Endodermal cell (in vitro differentiated cells): ENCODE measurements at regions not wholly inside any gene's neighbourhood (a gene's known extent, or its start where the extent isn't known, plus 50 kb on each side); places are given as distances from the start of the nearest gene placed in this dataset.
A peak's percentile ranks its signal among the peaks of the same experiment; 100 is the strongest.

Experiments used
- DNase-seq: peaks from one replicate; pipeline ENCODE4 v3.0.0-alpha.2; 2017
- H3K27ac ChIP-seq: 2 replicates; pipeline ENCODE4 v1.5.1; 2013; ENCODE audit warnings: mild to moderate bottlenecking, low read depth, low read length, moderate library complexity
- H3K27me3 ChIP-seq: 2 replicates; pipeline ENCODE4 v1.6.1; 2013; ENCODE audit warnings: mild to moderate bottlenecking, low read length, moderate library complexity; ENCODE audit not compliant: insufficient read depth, control insufficient read depth, poor library complexity, severe bottlenecking
- H3K36me3 ChIP-seq: 2 replicates; pipeline ENCODE4 v1.7.0; 2013; ENCODE audit warnings: mild to moderate bottlenecking, low read length, moderate library complexity; ENCODE audit not compliant: control insufficient read depth, insufficient read depth
- H3K4me1 ChIP-seq: one replicate; pipeline ENCODE4 v1.7.0; 2013; ENCODE audit warnings: low read length; ENCODE audit not compliant: control insufficient read depth, insufficient read depth
- H3K4me3 ChIP-seq: 2 replicates; pipeline ENCODE4 v1.5.1; 2013; ENCODE audit warnings: mild to moderate bottlenecking, low read length, moderate library complexity
- H3K9ac ChIP-seq: 2 replicates; pipeline ENCODE4 v1.6.1; 2013; ENCODE audit warnings: mild to moderate bottlenecking, low read length, moderate library complexity; ENCODE audit not compliant: poor library complexity, severe bottlenecking; ENCODE audit errors: extremely low read depth
- H3K9me3 ChIP-seq: 2 replicates; pipeline ENCODE4 v1.6.1; 2013; ENCODE audit warnings: mild to moderate bottlenecking, low read length, moderate library complexity; ENCODE audit not compliant: control insufficient read depth
- H3K27ac Mint-ChIP-seq: 2 replicates; pipeline ENCODE4 v1.8.0; 2020; ENCODE audit warnings: mixed read lengths
- H3K27me3 Mint-ChIP-seq: 2 replicates; pipeline ENCODE4 v1.8.0; 2021; ENCODE audit warnings: mild to moderate bottlenecking, mixed read lengths; ENCODE audit not compliant: insufficient read depth
- H3K36me3 Mint-ChIP-seq: 2 replicates; pipeline ENCODE4 v1.8.0; 2020; ENCODE audit warnings: low read depth, mixed read lengths
- H3K4me1 Mint-ChIP-seq: 2 replicates; pipeline ENCODE4 v1.8.0; 2020; ENCODE audit warnings: mixed read lengths
- H3K4me3 Mint-ChIP-seq: 2 replicates; pipeline ENCODE4 v1.8.0; 2020; ENCODE audit warnings: mild to moderate bottlenecking, moderate library complexity, mixed read lengths
- H3K9me3 Mint-ChIP-seq: 2 replicates; pipeline ENCODE4 v1.8.0; 2020; ENCODE audit warnings: mild to moderate bottlenecking, mixed read lengths
- WGBS, 2 experiments: methylation state at CpG; one replicate each; pipeline versions ENCODE4 v1.1.5 to v1.1.7; 2013; ENCODE audit warnings: missing lambda C conversion rate in 2 of 2, mixed read lengths in 1 of 2; ENCODE audit not compliant: insufficient coverage in 1 of 2, insufficient read length in 1 of 2; 5-methylcytosine and 5-hydroxymethylcytosine counted together
- TF ChIP-seq, protein P1 (sequence below): fragments of 200-600 bp; sonication (generic); conservative IDR thresholded peaks from 2 replicates; pipeline ENCODE4 v1.5.0; 2021; ENCODE audit warnings: antibody characterized with exemption, mild to moderate bottlenecking

DNA sequence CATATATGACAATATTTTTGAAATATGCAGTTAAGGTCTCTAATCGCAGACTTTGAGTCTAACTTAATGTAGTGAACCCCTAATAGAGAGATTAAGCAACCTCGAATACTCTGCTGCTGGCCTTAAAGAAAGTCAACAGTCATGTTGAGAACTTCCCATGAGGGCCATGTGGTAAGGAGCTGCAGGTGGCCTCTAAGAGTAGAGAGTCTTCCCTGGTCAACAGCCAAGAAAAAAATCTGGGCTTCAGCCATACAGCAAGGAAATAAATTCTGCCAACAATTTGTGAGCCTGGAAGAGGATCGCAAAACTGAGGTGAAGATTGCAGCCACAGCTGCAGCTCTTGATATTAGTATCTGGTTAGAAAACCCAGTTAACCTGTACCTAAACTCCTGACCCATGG, 935.2 kb upstream of the TYRP1 start:
- H3K9me3 Mint-ChIP-seq: no peaks in the 10 kb centered on the region
- H3K4me1 Mint-ChIP-seq: no peaks in the 10 kb centered on the region
- Histone ChIP-seq H3K36me3 (no peaks in the 10 kb centered on the region), H3K27ac (no peak overlapping the region), H3K4me1 (no peaks in the 10 kb centered on the region), H3K9ac (no peak overlapping the region), H3K4me3 (no peak overlapping the region), H3K9me3 (no peaks in the 10 kb centered on the region), H3K27me3 (no peaks in the 10 kb centered on the region)
- H3K4me3 Mint-ChIP-seq: no peak overlapping the region
- no peaks in the 10 kb centered on the region for H3K27me3 Mint-ChIP-seq
- H3K36me3 Mint-ChIP-seq: no peaks in the 10 kb centered on the region
- TF ChIP-seq, protein P1, sequence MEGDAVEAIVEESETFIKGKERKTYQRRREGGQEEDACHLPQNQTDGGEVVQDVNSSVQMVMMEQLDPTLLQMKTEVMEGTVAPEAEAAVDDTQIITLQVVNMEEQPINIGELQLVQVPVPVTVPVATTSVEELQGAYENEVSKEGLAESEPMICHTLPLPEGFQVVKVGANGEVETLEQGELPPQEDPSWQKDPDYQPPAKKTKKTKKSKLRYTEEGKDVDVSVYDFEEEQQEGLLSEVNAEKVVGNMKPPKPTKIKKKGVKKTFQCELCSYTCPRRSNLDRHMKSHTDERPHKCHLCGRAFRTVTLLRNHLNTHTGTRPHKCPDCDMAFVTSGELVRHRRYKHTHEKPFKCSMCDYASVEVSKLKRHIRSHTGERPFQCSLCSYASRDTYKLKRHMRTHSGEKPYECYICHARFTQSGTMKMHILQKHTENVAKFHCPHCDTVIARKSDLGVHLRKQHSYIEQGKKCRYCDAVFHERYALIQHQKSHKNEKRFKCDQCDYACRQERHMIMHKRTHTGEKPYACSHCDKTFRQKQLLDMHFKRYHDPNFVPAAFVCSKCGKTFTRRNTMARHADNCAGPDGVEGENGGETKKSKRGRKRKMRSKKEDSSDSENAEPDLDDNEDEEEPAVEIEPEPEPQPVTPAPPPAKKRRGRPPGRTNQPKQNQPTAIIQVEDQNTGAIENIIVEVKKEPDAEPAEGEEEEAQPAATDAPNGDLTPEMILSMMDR: no peak
- 94 to 100% methylated on average over 3 of the region's 3 CpGs for WGBS, 2 experiments
- no peak overlapping the region for H3K27ac Mint-ChIP-seq
- DNase-seq: no peak

DNA sequence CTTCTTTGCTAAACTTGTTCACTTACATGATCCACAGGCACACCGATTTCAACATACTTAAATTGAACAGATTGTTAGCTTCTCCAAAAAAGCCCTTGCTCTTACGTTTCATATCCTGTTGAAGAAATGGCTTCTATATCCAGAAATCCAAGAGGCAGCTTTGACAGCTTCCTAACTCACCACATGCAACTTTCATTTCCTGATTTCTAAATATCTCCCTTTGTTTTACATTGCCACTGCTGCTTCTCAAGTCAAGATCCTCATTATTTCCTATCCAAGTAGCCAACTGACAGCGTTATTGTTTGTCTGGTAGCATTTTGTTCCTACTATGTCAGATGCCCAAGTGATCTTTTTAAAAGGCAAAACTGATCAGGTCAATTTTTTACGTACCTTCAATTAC, 913.2 kb upstream of the TYRP1 start:
- H3K36me3 ChIP-seq: no peaks in the 10 kb centered on the region
- H3K36me3 Mint-ChIP-seq: no peaks in the 10 kb centered on the region
- no peak overlapping the region for H3K9ac ChIP-seq
- H3K4me3 ChIP-seq: no peak overlapping the region
- H3K27me3 Mint-ChIP-seq: no peaks in the 10 kb centered on the region
- no peaks in the 10 kb centered on the region for H3K9me3 Mint-ChIP-seq
- no peaks in the 10 kb centered on the region for H3K9me3 ChIP-seq
- H3K27me3 ChIP-seq: no peaks in the 10 kb centered on the region
- TF ChIP-seq, protein P1: peak; percentile 2
- H3K4me1 Mint-ChIP-seq: no peaks in the 10 kb centered on the region
- 95 to 98% methylated on average over 4 of the region's 4 CpGs for WGBS, 2 experiments
- H3K4me1 ChIP-seq: no peaks in the 10 kb centered on the region
- H3K27ac ChIP-seq: no peak overlapping the region
- no peak overlapping the region for H3K4me3 Mint-ChIP-seq
- H3K27ac Mint-ChIP-seq: no peak overlapping the region
- DNase-seq: no peak

DNA sequence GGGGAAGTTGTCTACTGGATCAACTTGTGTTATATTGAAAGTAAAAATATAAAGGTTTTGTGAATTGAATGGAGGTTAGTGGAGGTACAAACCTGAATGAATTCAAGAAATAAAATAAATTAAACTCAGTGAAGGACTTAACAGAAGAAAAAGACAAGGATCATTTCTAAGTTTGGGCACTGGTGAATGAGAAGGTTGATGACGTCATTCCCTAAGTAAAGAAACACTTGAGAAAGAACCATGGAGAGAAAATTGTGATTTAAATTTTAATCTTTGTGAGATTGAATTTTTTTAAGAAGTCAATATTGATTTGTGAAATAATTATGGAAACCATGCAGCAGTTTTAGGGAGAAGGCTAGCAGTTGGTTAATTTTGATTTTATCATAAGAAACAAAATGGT, 900.3 kb upstream of the TYRP1 start:
- Histone ChIP-seq H3K9me3 (no peaks in the 10 kb centered on the region), H3K27ac (no peak overlapping the region), H3K4me1 (no peaks in the 10 kb centered on the region), H3K27me3 (no peaks in the 10 kb centered on the region), H3K36me3 (no peaks in the 10 kb centered on the region), H3K4me3 (no peak overlapping the region), H3K9ac (no peak overlapping the region)
- WGBS, 2 experiments: 80 to 98% methylated on average over 1 of the region's 1 CpG
- H3K9me3 Mint-ChIP-seq: no peaks in the 10 kb centered on the region
- no peak overlapping the region for H3K4me3 Mint-ChIP-seq
- no peaks in the 10 kb centered on the region for H3K27me3 Mint-ChIP-seq
- H3K4me1 Mint-ChIP-seq: no peaks in the 10 kb centered on the region
- H3K36me3 Mint-ChIP-seq: no peaks in the 10 kb centered on the region
- no peak for DNase-seq
- H3K27ac Mint-ChIP-seq: no peak overlapping the region
- TF ChIP-seq, protein P1: no peak
